ENCODE measurements at regions not wholly inside any gene's neighbourhood (a gene's known extent, or its start where the extent isn't known, plus 50 kb on each side); places are given as distances from the start of the nearest gene placed in this dataset.

- H3K4me1 ChIP-seq (ENCODE audit: control insufficient read depth, insufficient read depth, low read length): no peaks in the 10 kb centered on the region
- ChIA-PET POLR2A (no interaction called here), CTCF (no interaction called here)
- no peak for DNase-seq (ENCODE audit: low read depth, low spot score)
- H3K4me3 ChIP-seq (ENCODE audit: low read depth in 2 of 2, low read length in 2 of 2): no peak overlapping the region
- H3K27ac ChIP-seq (ENCODE audit: low read length): no peak overlapping the region
- H3K9me3 ChIP-seq (ENCODE audit: control insufficient read depth, insufficient read depth, low read depth, low read length): no peaks in the 10 kb centered on the region
- ATAC-seq: no peak
- in situ Hi-C loops (cut with HindIII; ENCODE audit: low pct_unique_long_range_greater_than_20kb, low sequenced_read_pairs): no loop called here
- H3K27me3 ChIP-seq (ENCODE audit: control insufficient read depth, insufficient read depth, low read length): no peaks in the 10 kb centered on the region; the same call in 1 of the 2 replicates
- intact Hi-C loops (cut with micrococcal nuclease; ENCODE audit: unreplicated experiment): loop anchor here (5.0 kb wide), 1 partner anchor 1155 kb away; no protein-coding TSS in a partner anchor
- BruUV-seq (replicated peaks): no TSS peak
- TF ChIP-seq TCF7L2 (IDR thresholded peaks at IDR 0.05; ENCODE audit: low read depth, low read length): no peak
- TF ChIP-seq POLR2AphosphoS5 (IDR thresholded peaks at IDR 0.05; ENCODE audit: low read depth, low read length): no peak
- TF ChIP-seq, protein P1, sequence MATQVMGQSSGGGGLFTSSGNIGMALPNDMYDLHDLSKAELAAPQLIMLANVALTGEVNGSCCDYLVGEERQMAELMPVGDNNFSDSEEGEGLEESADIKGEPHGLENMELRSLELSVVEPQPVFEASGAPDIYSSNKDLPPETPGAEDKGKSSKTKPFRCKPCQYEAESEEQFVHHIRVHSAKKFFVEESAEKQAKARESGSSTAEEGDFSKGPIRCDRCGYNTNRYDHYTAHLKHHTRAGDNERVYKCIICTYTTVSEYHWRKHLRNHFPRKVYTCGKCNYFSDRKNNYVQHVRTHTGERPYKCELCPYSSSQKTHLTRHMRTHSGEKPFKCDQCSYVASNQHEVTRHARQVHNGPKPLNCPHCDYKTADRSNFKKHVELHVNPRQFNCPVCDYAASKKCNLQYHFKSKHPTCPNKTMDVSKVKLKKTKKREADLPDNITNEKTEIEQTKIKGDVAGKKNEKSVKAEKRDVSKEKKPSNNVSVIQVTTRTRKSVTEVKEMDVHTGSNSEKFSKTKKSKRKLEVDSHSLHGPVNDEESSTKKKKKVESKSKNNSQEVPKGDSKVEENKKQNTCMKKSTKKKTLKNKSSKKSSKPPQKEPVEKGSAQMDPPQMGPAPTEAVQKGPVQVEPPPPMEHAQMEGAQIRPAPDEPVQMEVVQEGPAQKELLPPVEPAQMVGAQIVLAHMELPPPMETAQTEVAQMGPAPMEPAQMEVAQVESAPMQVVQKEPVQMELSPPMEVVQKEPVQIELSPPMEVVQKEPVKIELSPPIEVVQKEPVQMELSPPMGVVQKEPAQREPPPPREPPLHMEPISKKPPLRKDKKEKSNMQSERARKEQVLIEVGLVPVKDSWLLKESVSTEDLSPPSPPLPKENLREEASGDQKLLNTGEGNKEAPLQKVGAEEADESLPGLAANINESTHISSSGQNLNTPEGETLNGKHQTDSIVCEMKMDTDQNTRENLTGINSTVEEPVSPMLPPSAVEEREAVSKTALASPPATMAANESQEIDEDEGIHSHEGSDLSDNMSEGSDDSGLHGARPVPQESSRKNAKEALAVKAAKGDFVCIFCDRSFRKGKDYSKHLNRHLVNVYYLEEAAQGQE (IDR thresholded peaks at IDR 0.05; ENCODE audit: insufficient read depth in 1 of 2, low read depth in 2 of 2, low read length in 1 of 2): no peak
- no peak for TF ChIP-seq SIN3A (IDR thresholded peaks at IDR 0.05; ENCODE audit: borderline replicate concordance, insufficient read depth, low read depth, low read length)
- TF ChIP-seq CTCF (IDR thresholded peaks at IDR 0.05): no peak
- H3K36me3 ChIP-seq (ENCODE audit: control insufficient read depth, insufficient read depth, low read length): no peaks in the 10 kb centered on the region
Observed at GRCh38 chr5:174177531-174177930, 132.0 kb downstream of the NSG2 start.

DNA sequence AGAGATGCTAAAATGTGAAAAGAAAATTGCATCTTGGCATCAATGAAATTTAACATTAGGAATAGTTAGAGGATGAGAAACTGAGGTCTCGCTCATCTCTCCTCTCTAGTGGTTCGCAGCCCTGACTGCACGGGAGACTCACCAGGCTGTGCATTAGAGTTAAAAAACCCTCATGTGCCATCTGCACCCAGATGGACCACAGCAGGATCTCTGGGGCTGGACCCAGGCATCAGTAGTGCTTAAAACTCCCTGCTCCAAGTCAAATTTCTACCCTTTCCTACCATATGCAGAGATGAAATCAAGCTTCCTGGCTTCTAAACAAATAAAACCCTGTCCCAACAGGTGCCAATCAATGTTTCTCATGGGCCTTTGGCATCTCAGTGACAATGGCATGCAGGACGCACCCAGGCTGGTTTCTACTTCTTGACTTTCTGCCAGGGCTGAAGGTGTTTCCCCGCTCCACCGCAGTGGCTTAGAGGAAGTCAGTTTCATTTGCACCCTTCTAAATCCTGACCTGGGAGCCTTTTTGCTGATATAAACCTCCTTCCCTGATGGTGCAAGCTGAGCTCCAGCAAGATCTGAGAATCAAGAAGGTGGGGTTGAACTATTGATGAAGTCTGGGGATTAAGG is 132.6 kb downstream of the NSG2 start:
- no peak for ATAC-seq
- Histone ChIP-seq H3K27ac (ENCODE audit: low read length) (no peak overlapping the region), H3K9me3 (ENCODE audit: control insufficient read depth, insufficient read depth, low read depth, low read length) (no peaks in the 10 kb centered on the region), H3K4me1 (ENCODE audit: control insufficient read depth, insufficient read depth, low read length) (no peaks in the 10 kb centered on the region), H3K27me3 (ENCODE audit: control insufficient read depth, insufficient read depth, low read length) (peaks cover 4% of the 10 kb centered on the region; the same call in 1 of the 2 replicates), H3K36me3 (ENCODE audit: control insufficient read depth, insufficient read depth, low read length) (no peaks in the 10 kb centered on the region), H3K4me3 (ENCODE audit: low read depth in 2 of 2, low read length in 2 of 2) (no peak overlapping the region)
- BruUV-seq (replicated peaks): no TSS peak
- POLR2A ChIA-PET: no interaction called here
- in situ Hi-C loops (cut with HindIII; ENCODE audit: low pct_unique_long_range_greater_than_20kb, low sequenced_read_pairs): no loop called here
- TF ChIP-seq, protein P1 (IDR thresholded peaks at IDR 0.05; ENCODE audit: insufficient read depth in 1 of 2, low read depth in 2 of 2, low read length in 1 of 2): no peak
- TF ChIP-seq SIN3A (IDR thresholded peaks at IDR 0.05; ENCODE audit: borderline replicate concordance, insufficient read depth, low read depth, low read length) (no peak), POLR2AphosphoS5 (IDR thresholded peaks at IDR 0.05; ENCODE audit: low read depth, low read length) (no peak), TCF7L2 (IDR thresholded peaks at IDR 0.05; ENCODE audit: low read depth, low read length) (no peak), CTCF (IDR thresholded peaks at IDR 0.05) (no peak)
- DNase-seq (ENCODE audit: low read depth, low spot score): no peak
- intact Hi-C loops (cut with micrococcal nuclease; ENCODE audit: unreplicated experiment): loop anchor here (5.0 kb wide), 1 partner anchor 1156 kb away; no protein-coding TSS in a partner anchor
- CTCF ChIA-PET: no interaction called here

Measured in Panc1 (cell line).